SK-N-SH (cell line): ENCODE measurements at regions not wholly inside any gene's neighbourhood (a gene's known extent, or its start where the extent isn't known, plus 50 kb on each side); places are given as distances from the start of the nearest gene placed in this dataset.
A peak's percentile ranks its signal among the peaks of the same experiment; 100 is the strongest.
"Not testable (repeated sequence)": the region's sequence is repeated elsewhere in the genome, so short reads cannot be mapped to it uniquely, and the experiment has no call there.

Experiments used
- CTCF ChIA-PET: fragments of 300-600, 350-600 bp; formaldehyde crosslinking; extraction: SDS; loops from one replicate; lab custom pipeline; 2021; lab: Yijun Ruan, JAX
- POLR2A ChIA-PET: fragments of 350-600 bp; sonication (Branson Sonifier 250); formaldehyde crosslinking; extraction: SDS; loops from one replicate; lab custom pipeline; 2020; ENCODE audit warnings: antibody characterized with exemption, inconsistent platforms; lab: Yijun Ruan, JAX
- DNase-seq: peaks from one replicate; pipeline ENCODE4 v3.0.0; 2012
- H2AFZ ChIP-seq: fragments of 200-600 bp; sonication (generic); 2 replicates; pipeline ENCODE4 v1.8.1; 2016; ENCODE audit warnings: antibody characterized with exemption, mild to moderate bottlenecking, low read depth
- H3F3A ChIP-seq: fragments of 200-600 bp; sonication (generic); replicated peaks from 2 replicates; pipeline ENCODE3; 2016; ENCODE audit warnings: antibody characterized with exemption, mild to moderate bottlenecking; ENCODE audit not compliant: insufficient read depth
- H3K27ac ChIP-seq, 2 experiments: fragments of 200-500 bp in 1 of 2; fragments of 200-600 bp in 1 of 2; sonication (Bioruptor generic) in 1 of 2; sonication (generic), shearing (Covaris generic) in 1 of 2; 2 replicates each; pipeline versions ENCODE4 v1.5.1 to v1.6.1; 2014 to 2016; ENCODE audit warnings: low read depth in 2 of 2, inconsistent platforms in 1 of 2, low read length in 1 of 2, mild to moderate bottlenecking in 1 of 2, mixed read lengths in 1 of 2
- H3K27me3 ChIP-seq: fragments of 200-600 bp; sonication (generic), shearing (Covaris generic); 2 replicates; pipeline ENCODE4 v1.6.1; 2016; ENCODE audit warnings: mixed run types; ENCODE audit not compliant: insufficient read depth
- H3K36me3 ChIP-seq, 2 experiments: fragments of 200-500 bp in 1 of 2; fragments of 200-600 bp in 1 of 2; sonication (Bioruptor generic) in 1 of 2; sonication (generic) in 1 of 2; replicated peaks in 1 of 2; 2 replicates each; pipeline versions ENCODE3 to v1.5.1; 2014 to 2016; ENCODE audit warnings: low read length in 1 of 2, mild to moderate bottlenecking in 1 of 2; ENCODE audit not compliant: insufficient read depth in 2 of 2, control insufficient read depth in 1 of 2
- H3K4me1 ChIP-seq, 2 experiments: fragments of 200-500 bp in 1 of 2; fragments of 200-600 bp in 1 of 2; sonication (Bioruptor generic) in 1 of 2; sonication (generic), shearing (Covaris generic) in 1 of 2; 2 replicates each; pipeline versions ENCODE4 v1.5.1 to v1.6.1; 2014 to 2016; ENCODE audit warnings: low read depth in 1 of 2, low read length in 1 of 2, mixed run types in 1 of 2; ENCODE audit not compliant: insufficient read depth in 2 of 2, control insufficient read depth in 1 of 2
- H3K4me2 ChIP-seq: fragments of 200-600 bp; sonication (generic), shearing (Covaris generic); 2 replicates; pipeline ENCODE4 v1.6.1; 2017; ENCODE audit warnings: mixed run types
- H3K4me3 ChIP-seq, 2 experiments: fragments of 200-500 bp in 1 of 2; fragments of 200-600 bp in 1 of 2; sonication (Bioruptor generic) in 1 of 2; sonication (generic), shearing (Covaris generic) in 1 of 2; 2 replicates each; pipeline versions ENCODE4 v1.5.1 to v1.8.1; 2014 to 2016; ENCODE audit warnings: low read depth in 2 of 2, inconsistent platforms in 1 of 2, low read length in 1 of 2, mild to moderate bottlenecking in 1 of 2, mixed read lengths in 1 of 2, moderate library complexity in 1 of 2
- H3K79me2 ChIP-seq: fragments of 200-600 bp; sonication (generic); 2 replicates; pipeline ENCODE4 v1.8.1; 2017; ENCODE audit warnings: mild to moderate bottlenecking; ENCODE audit not compliant: insufficient read depth
- H3K9ac ChIP-seq: fragments of 200-600 bp; sonication (generic); 2 replicates; pipeline ENCODE4 v1.6.1; 2017; ENCODE audit warnings: mixed run types
- H3K9me2 ChIP-seq: fragments of 200-600 bp; sonication (generic); 2 replicates; pipeline ENCODE4 v1.6.1; 2017; ENCODE audit warnings: mixed run types
- H3K9me3 ChIP-seq: fragments of 200-600 bp; sonication (generic); 2 replicates; pipeline ENCODE4 v1.6.1; 2017; ENCODE audit warnings: mixed run types, mild to moderate bottlenecking, moderate library complexity
- H4K20me1 ChIP-seq: fragments of 200-600 bp; sonication (generic); 2 replicates; pipeline ENCODE4 v1.6.1; 2017; ENCODE audit warnings: mild to moderate bottlenecking, mixed run types; ENCODE audit not compliant: insufficient read depth
- CTCF ChIP-seq: fragments of 200-600 bp; sonication (generic); IDR thresholded peaks from 2 replicates; pipeline ENCODE4 v1.6.1; 2017; ENCODE audit warnings: antibody characterized with exemption, mild to moderate bottlenecking, moderate library complexity
- RAD21 ChIP-seq: IDR thresholded peaks from 2 replicates; pipeline ENCODE4 v1.6.1; 2012; ENCODE audit warnings: mild to moderate bottlenecking, low read length
- SMC3 ChIP-seq: IDR thresholded peaks from 2 replicates; pipeline ENCODE4 v1.6.1; 2012; ENCODE audit warnings: low read depth, low read length, improper control_type of control experiment
- WGBS: methylation state at CpG from one replicate; pipeline ENCODE4 v1.1.6; 2017; ENCODE audit warnings: low lambda C conversion rate; 5-methylcytosine and 5-hydroxymethylcytosine counted together

- H3K9me3 ChIP-seq, H3K4me1 ChIP-seq, H3K4me2 ChIP-seq, H3K9me2 ChIP-seq, H3K79me2 ChIP-seq, H2AFZ ChIP-seq, H3K36me3 ChIP-seq, H3F3A ChIP-seq, H4K20me1 ChIP-seq, POLR2A ChIA-PET, H3K27ac ChIP-seq, H3K9ac ChIP-seq: not testable (repeated sequence)
- peak; percentile 82 for DNase-seq
- Histone ChIP-seq H3K4me3 (peak overlapping the region in 1 of 2 experiments; percentile 57; a peak in 1 of 4 replicates), H3K27me3 (peaks cover 10% of the 10 kb centered on the region; the same call in 1 of the 2 replicates)
- TF ChIP-seq CTCF: peak; percentile 66
- peak; percentile 75 for TF ChIP-seq RAD21
- TF ChIP-seq SMC3: peak; percentile 42; the same call in 1 of the 2 replicates
- CTCF ChIA-PET: interaction anchor here (0.6 to 3.5 kb wide), 36 partner anchors 9 to 812 kb away, joined by 3 to 25 read pairs (median 3); partner anchors contain the start of gene PIGO
- WGBS: 16% methylated on average over 26 of the region's 32 CpGs
These were observed 50.5 kb upstream of the CCL21 start for GRCh38 chr9:34760196-34761040.
